Mucosa of gallbladder (tissue), 1 donor: ENCODE measurements at regions not wholly inside any gene's neighbourhood (a gene's known extent, or its start where the extent isn't known, plus 50 kb on each side); places are given as distances from the start of the nearest gene placed in this dataset.

ENCODE experiments used
- DNase-seq: peaks from one replicate; pipeline ENCODE4 v3.0.0-alpha.2; 2020; ENCODE audit warnings: low spot score
- donor health status: DM: no; HTN: no; CAD: no.

- DNase-seq: no peak
These were observed 84.1 kb downstream of the TNFSF11 start for GRCh38 chr13:42658019-42658418.

- no peak for DNase-seq
These were observed 86.5 kb downstream of the TNFSF11 start for GRCh38 chr13:42660333-42660965.

GRCh38 chr13:42667638-42668037 lies 93.7 kb downstream of the TNFSF11 start:
- no peak for DNase-seq

GRCh38 chr13:42671502-42671901 lies 97.5 kb downstream of the TNFSF11 start:
- DNase-seq: no peak

- no peak for DNase-seq
These were observed 99.7 kb downstream of the TNFSF11 start for GRCh38 chr13:42673677-42674076.

GRCh38 chr13:42680748-42681147 lies 100.6 kb upstream of the FAM216B start:
- no peak for DNase-seq

- no peak for DNase-seq
These were observed 99.9 kb upstream of the FAM216B start for GRCh38 chr13:42681326-42682100.

- DNase-seq: no peak
These were observed 97.2 kb upstream of the FAM216B start for GRCh38 chr13:42684226-42684625.

- DNase-seq: no peak
These were observed 95.6 kb upstream of the FAM216B start for GRCh38 chr13:42685751-42686150.

- no peak for DNase-seq
These were observed 95.2 kb upstream of the FAM216B start for GRCh38 chr13:42686165-42686564.

- no peak for DNase-seq
These were observed 92.6 kb upstream of the FAM216B start for GRCh38 chr13:42688821-42689220.

GRCh38 chr13:42696191-42696590 lies 85.2 kb upstream of the FAM216B start:
- no peak for DNase-seq

GRCh38 chr13:42699912-42700311 lies 81.5 kb upstream of the FAM216B start:
- no peak for DNase-seq

- no peak for DNase-seq
These were observed 78.7 kb upstream of the FAM216B start for GRCh38 chr13:42702716-42703115.

- DNase-seq: no peak
These were observed 77.6 kb upstream of the FAM216B start for GRCh38 chr13:42703740-42704139.

GRCh38 chr13:42706286-42706685 lies 75.1 kb upstream of the FAM216B start:
- no peak for DNase-seq

- no peak for DNase-seq
These were observed 74.3 kb upstream of the FAM216B start for GRCh38 chr13:42707048-42707447.

- no peak for DNase-seq
These were observed 73.8 kb upstream of the FAM216B start for GRCh38 chr13:42707586-42707985.

- DNase-seq: no peak
These were observed 73.0 kb upstream of the FAM216B start for GRCh38 chr13:42708391-42708790.

- DNase-seq: no peak
These were observed 72.1 kb upstream of the FAM216B start for GRCh38 chr13:42709276-42709675.

- no peak for DNase-seq
These were observed 65.5 kb upstream of the FAM216B start for GRCh38 chr13:42715909-42716308.

GRCh38 chr13:42717176-42717575 lies 64.2 kb upstream of the FAM216B start:
- DNase-seq: no peak

GRCh38 chr13:42720113-42720857 lies 61.1 kb upstream of the FAM216B start:
- DNase-seq: peak; percentile 31
